ENCODE measurements at regions not wholly inside any gene's neighbourhood (a gene's known extent, or its start where the extent isn't known, plus 50 kb on each side); places are given as distances from the start of the nearest gene placed in this dataset.

GRCh38 chr11:98798333-98798732, 222.4 kb upstream of the CNTN5 start:
- no peak for TF ChIP-seq EZH2 (IDR thresholded peaks at IDR 0.05)
- TF ChIP-seq, protein P1, sequence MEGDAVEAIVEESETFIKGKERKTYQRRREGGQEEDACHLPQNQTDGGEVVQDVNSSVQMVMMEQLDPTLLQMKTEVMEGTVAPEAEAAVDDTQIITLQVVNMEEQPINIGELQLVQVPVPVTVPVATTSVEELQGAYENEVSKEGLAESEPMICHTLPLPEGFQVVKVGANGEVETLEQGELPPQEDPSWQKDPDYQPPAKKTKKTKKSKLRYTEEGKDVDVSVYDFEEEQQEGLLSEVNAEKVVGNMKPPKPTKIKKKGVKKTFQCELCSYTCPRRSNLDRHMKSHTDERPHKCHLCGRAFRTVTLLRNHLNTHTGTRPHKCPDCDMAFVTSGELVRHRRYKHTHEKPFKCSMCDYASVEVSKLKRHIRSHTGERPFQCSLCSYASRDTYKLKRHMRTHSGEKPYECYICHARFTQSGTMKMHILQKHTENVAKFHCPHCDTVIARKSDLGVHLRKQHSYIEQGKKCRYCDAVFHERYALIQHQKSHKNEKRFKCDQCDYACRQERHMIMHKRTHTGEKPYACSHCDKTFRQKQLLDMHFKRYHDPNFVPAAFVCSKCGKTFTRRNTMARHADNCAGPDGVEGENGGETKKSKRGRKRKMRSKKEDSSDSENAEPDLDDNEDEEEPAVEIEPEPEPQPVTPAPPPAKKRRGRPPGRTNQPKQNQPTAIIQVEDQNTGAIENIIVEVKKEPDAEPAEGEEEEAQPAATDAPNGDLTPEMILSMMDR (IDR thresholded peaks at IDR 0.05): no peak
